Neuronal stem cell (in vitro differentiated cells): ENCODE measurements at regions not wholly inside any gene's neighbourhood (a gene's known extent, or its start where the extent isn't known, plus 50 kb on each side); places are given as distances from the start of the nearest gene placed in this dataset.
"Not testable (repeated sequence)": the region's sequence is repeated elsewhere in the genome, so short reads cannot be mapped to it uniquely, and the experiment has no call there.

Experiments used
- DNase-seq: peaks from one replicate; pipeline ENCODE4 v3.0.0-alpha.2; 2013; ENCODE audit warnings: low spot score
- H2AFZ ChIP-seq: one replicate; pipeline ENCODE4 v1.6.1; 2013; ENCODE audit warnings: mild to moderate bottlenecking, low read length, inconsistent platforms
- H2AK5ac ChIP-seq: 2 replicates; pipeline ENCODE4 v1.6.1; 2013; ENCODE audit warnings: low read depth, mild to moderate bottlenecking, inconsistent platforms, low read length, moderate library complexity, mixed read lengths
- H2BK120ac ChIP-seq: 2 replicates; pipeline ENCODE4 v1.6.1; 2013; ENCODE audit warnings: low read depth, mild to moderate bottlenecking, inconsistent platforms, low read length, moderate library complexity, mixed read lengths
- H2BK12ac ChIP-seq: one replicate; pipeline ENCODE4 v1.6.1; 2013; ENCODE audit warnings: low read length, inconsistent platforms
- H2BK15ac ChIP-seq: 2 replicates; pipeline ENCODE4 v1.6.1; 2013; ENCODE audit warnings: mild to moderate bottlenecking, low read length, inconsistent platforms, mixed read lengths
- H2BK5ac ChIP-seq: one replicate; pipeline ENCODE4 v1.6.1; 2013; ENCODE audit warnings: inconsistent platforms, mild to moderate bottlenecking, low read length, moderate library complexity
- H3K14ac ChIP-seq: one replicate; pipeline ENCODE4 v1.6.1; 2013; ENCODE audit warnings: low read length, inconsistent platforms
- H3K18ac ChIP-seq: 2 replicates; pipeline ENCODE4 v1.6.1; 2013; ENCODE audit warnings: low read length, inconsistent platforms
- H3K23ac ChIP-seq: 2 replicates; pipeline ENCODE4 v1.6.1; 2013; ENCODE audit warnings: low read depth, mild to moderate bottlenecking, mixed read lengths, low read length, inconsistent platforms; ENCODE audit not compliant: poor library complexity
- H3K27ac ChIP-seq: replicated peaks from 3 replicates; pipeline ENCODE4 v1.5.1; 2013; ENCODE audit warnings: low read length, inconsistent platforms
- H3K27me3 ChIP-seq, 3 experiments: 2 replicates each; pipeline ENCODE4 v1.6.1; 2013; ENCODE audit warnings: low read length in 3 of 3, mild to moderate bottlenecking in 2 of 3, inconsistent platforms in 1 of 3, low read depth in 1 of 3, mixed read lengths in 1 of 3, moderate library complexity in 1 of 3; ENCODE audit not compliant: control insufficient read depth in 3 of 3, insufficient read depth in 3 of 3
- H3K36me3 ChIP-seq, 2 donors: replicated peaks in 1 of 2; 2 replicates each; pipeline ENCODE4 v1.6.1; 2013; ENCODE audit warnings: low read length in 2 of 2; ENCODE audit not compliant: control insufficient read depth in 2 of 2, insufficient read depth in 2 of 2
- H3K4ac ChIP-seq: 2 replicates; pipeline ENCODE4 v1.6.1; 2013; ENCODE audit warnings: inconsistent platforms, mild to moderate bottlenecking, low read length, moderate library complexity
- H3K4me1 ChIP-seq, 2 donors: 1 replicate in 1 of 2; 2 replicates in 1 of 2; pipeline ENCODE4 v1.6.1; 2013; ENCODE audit warnings: low read length in 2 of 2, low read depth in 1 of 2; ENCODE audit not compliant: control insufficient read depth in 2 of 2, insufficient read depth in 1 of 2
- H3K4me2 ChIP-seq: one replicate; pipeline ENCODE4 v1.6.1; 2013; ENCODE audit warnings: mild to moderate bottlenecking, low read length, inconsistent platforms; ENCODE audit not compliant: insufficient read depth, poor library complexity, severe bottlenecking
- H3K4me3 ChIP-seq, 2 donors: 2 replicates each; pipeline ENCODE4 v1.5.1; 2013; ENCODE audit warnings: low read length in 2 of 2, mild to moderate bottlenecking in 2 of 2, inconsistent platforms in 1 of 2, moderate library complexity in 1 of 2
- H3K79me1 ChIP-seq: one replicate; pipeline ENCODE4 v1.6.1; 2013; ENCODE audit warnings: low read depth, mild to moderate bottlenecking, inconsistent platforms, low read length, moderate library complexity
- H3K9ac ChIP-seq: one replicate; pipeline ENCODE4 v1.6.1; 2013; ENCODE audit warnings: mild to moderate bottlenecking, low read depth, low read length, inconsistent platforms; ENCODE audit not compliant: poor library complexity
- H3K9me3 ChIP-seq, 2 donors: replicated peaks in 1 of 2; 2 replicates each; pipeline versions ENCODE3 to v1.6.1; 2013; ENCODE audit warnings: low read length in 2 of 2, mild to moderate bottlenecking in 2 of 2, inconsistent platforms in 1 of 2, low read depth in 1 of 2, mixed read lengths in 1 of 2, moderate library complexity in 1 of 2; ENCODE audit not compliant: control insufficient read depth in 2 of 2, insufficient read depth in 1 of 2
- H4K8ac ChIP-seq: one replicate; pipeline ENCODE4 v1.6.1; 2013; ENCODE audit warnings: low read depth, mild to moderate bottlenecking, inconsistent platforms, low read length, moderate library complexity
- H4K91ac ChIP-seq: one replicate; pipeline ENCODE4 v1.6.1; 2013; ENCODE audit warnings: low read length, low read depth, mild to moderate bottlenecking, inconsistent platforms; ENCODE audit not compliant: poor library complexity
- WGBS, 2 donors: extraction: QIAGEN DNeasy Blood & Tissue Kit; methylation state at CpG; one replicate each; pipeline ENCODE4 v1.1.7; 2013; ENCODE audit warnings: missing lambda C conversion rate in 2 of 2, mixed read lengths in 1 of 2; ENCODE audit not compliant: insufficient read length in 2 of 2, insufficient replicate concordance in 1 of 2; ENCODE audit errors: extremely low coverage in 2 of 2; 5-methylcytosine and 5-hydroxymethylcytosine counted together

- H2BK15ac ChIP-seq = no peak overlapping the region
- no peak overlapping the region for H3K4ac ChIP-seq
- no CpG with 5 or more reads among the region's 28 CpGs for WGBS, 2 donors
- no peak overlapping the region for H2BK120ac ChIP-seq
- H2BK12ac ChIP-seq = no peak overlapping the region
- H2AFZ ChIP-seq = no peak overlapping the region
- H4K91ac ChIP-seq = no peak overlapping the region
- H3K9ac ChIP-seq = no peak overlapping the region
- peaks cover 0 to under 1% (median 0%) of the 10 kb centered on the region in 3 experiments for H3K27me3 ChIP-seq
- H3K79me1 ChIP-seq = no peaks in the 10 kb centered on the region
- H3K9me3 ChIP-seq = no peaks in the 10 kb centered on the region
- no peaks in the 10 kb centered on the region for H3K4me1 ChIP-seq
- no peak overlapping the region for H2AK5ac ChIP-seq
- H3K4me3 ChIP-seq = no peak overlapping the region
- no peak overlapping the region for H3K4me2 ChIP-seq
- H3K23ac ChIP-seq = peak overlapping the region; percentile 65
- DNase-seq = no peak
- H3K27ac ChIP-seq = no peak overlapping the region
- H3K36me3 ChIP-seq = no peaks in the 10 kb centered on the region
- no peak overlapping the region for H2BK5ac ChIP-seq
- H4K8ac ChIP-seq = peak overlapping the region; percentile 65
- H3K14ac ChIP-seq = no peak overlapping the region
- H3K18ac ChIP-seq = peak overlapping the region; percentile 83
These were observed 169.4 kb downstream of the TBC1D2B start for GRCh38 chr15:77907824-77908751.

GRCh38 chr15:77906062-77906990, 171.2 kb downstream of the TBC1D2B start:
- not testable (repeated sequence) for H3K4me2 ChIP-seq, H3K9me3 ChIP-seq, H2AK5ac ChIP-seq, H2BK120ac ChIP-seq, H3K36me3 ChIP-seq, H2BK15ac ChIP-seq, H3K4me3 ChIP-seq, H3K4ac ChIP-seq, H3K79me1 ChIP-seq, H4K8ac ChIP-seq, H2BK5ac ChIP-seq, DNase-seq, H3K9ac ChIP-seq, H3K4me1 ChIP-seq, H4K91ac ChIP-seq, H2BK12ac ChIP-seq, H3K27me3 ChIP-seq, H2AFZ ChIP-seq, H3K23ac ChIP-seq, H3K27ac ChIP-seq
- H3K14ac ChIP-seq = peak overlapping the region; percentile 21
- H3K18ac ChIP-seq = peak overlapping the region; percentile 17
- no CpG with 5 or more reads among the region's 17 CpGs for WGBS, 2 donors

GRCh38 chr15:77905301-77905920, 172.1 kb downstream of the TBC1D2B start:
- peak overlapping the region; percentile 39 for H4K91ac ChIP-seq
- peak overlapping the region; percentile 41 for H3K18ac ChIP-seq
- no CpG with 5 or more reads among the region's 13 CpGs for WGBS, 2 donors

More at GRCh38 chr15:77905301-77905920, 172.1 kb downstream of the TBC1D2B start:
- Histone ChIP-seq H3K23ac (no peak overlapping the region), H3K79me1 (no peaks in the 10 kb centered on the region), H2AK5ac (no peak overlapping the region), H2BK120ac (no peak overlapping the region), H3K36me3 (no peaks in the 10 kb centered on the region), H3K4me3 (no peak overlapping the region), H3K4me1 (no peaks in the 10 kb centered on the region), H4K8ac (no peak overlapping the region), H3K27me3 (no peaks in the 10 kb centered on the region), H2BK5ac (no peak overlapping the region), H3K27ac (no peak overlapping the region), H3K9me3 (no peaks in the 10 kb centered on the region), H3K4me2 (no peak overlapping the region), H3K9ac (no peak overlapping the region), H2AFZ (no peak overlapping the region), H3K4ac (no peak overlapping the region), H2BK15ac (no peak overlapping the region), H3K14ac (peak overlapping the region; percentile 84), H2BK12ac (no peak overlapping the region)
- no peak for DNase-seq
